GM18868 (cell line): ENCODE measurements at regions not wholly inside any gene's neighbourhood (a gene's known extent, or its start where the extent isn't known, plus 50 kb on each side); places are given as distances from the start of the nearest gene placed in this dataset.

Experiments used
- ATAC-seq: cut with Tn5 transposase; IDR thresholded peaks from one replicate; pipeline ENCODE4 v1.9.1; 2021; ENCODE audit warnings: mild to moderate bottlenecking, moderate library complexity; ENCODE audit not compliant: unreplicated experiment

DNA sequence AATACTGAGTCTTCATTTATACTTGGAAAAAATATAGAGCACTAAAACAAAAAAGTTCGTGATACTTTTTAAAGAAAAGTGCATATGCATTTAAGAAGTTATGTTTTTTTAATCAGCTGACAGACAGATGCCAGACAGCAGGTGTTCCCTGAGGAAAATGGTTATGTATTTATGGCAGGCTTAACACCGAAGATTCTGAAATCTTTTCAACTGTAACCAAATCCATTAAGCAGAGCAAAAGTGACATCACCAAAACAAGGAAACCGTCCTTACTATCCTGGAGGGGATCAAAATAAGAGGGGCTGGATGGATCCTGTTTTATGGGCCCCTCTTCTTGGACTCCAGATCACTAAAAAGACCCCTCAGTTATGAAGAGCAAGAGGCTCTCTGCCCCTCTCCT is 404.9 kb upstream of the ADAMTS16 start:
- ATAC-seq: no peak

DNA sequence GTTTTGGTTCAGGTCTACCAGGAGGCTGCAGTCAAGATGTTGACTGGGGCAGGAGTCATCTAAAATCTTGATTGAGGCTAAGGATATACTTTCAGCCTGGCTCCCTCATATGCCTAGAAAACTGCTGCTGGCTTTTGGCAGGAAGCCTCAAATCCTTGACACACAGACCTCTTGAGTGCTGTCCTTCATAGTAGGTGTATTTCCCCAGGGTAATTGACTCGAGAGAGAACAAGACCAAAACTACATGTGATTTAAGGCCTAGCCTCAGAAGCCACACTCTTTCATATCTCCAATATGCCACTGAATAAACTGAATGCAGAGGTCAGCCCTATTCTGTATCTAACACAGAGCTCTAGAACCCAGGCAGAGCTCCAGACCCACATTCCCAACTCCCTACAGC is 402.3 kb upstream of the ADAMTS16 start:
- ATAC-seq: no peak

DNA sequence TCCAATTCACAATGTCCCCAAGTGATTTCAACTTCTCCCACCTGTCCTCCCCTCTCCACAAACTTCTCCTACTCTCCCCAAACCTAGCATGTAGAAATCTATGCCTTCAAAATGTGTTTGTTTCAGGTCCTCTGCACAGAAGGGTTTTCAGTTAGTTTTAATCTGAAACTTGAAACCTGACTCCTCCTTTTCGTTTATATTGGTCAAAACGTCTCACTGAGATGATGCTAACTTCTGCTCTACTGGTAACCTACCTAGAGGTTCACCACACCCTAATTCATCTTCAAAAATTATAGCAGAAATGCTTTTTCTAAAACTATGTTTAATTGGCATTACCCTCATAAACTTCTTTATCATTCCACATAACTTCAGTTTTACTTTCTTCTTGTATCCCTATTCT is 401.8 kb upstream of the ADAMTS16 start:
- ATAC-seq: no peak

DNA sequence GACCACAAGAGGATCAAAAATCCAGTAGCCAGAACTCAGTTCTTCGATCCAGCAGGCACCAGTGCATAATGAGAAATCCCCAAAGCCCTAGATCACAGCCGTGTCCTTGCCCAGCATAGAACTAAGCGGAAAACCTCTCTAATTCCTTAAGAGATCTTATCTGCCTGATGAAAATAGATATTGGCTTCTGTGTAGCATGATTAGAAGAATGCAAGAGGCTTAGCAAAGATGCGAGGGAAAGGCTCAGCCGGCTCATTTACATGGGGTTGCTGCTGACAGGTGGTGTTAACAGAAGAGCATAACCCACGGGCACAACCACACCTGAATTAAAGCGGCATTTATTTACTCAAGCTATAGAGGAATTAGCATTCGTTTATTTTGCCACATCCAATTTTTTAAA is 400.0 kb upstream of the ADAMTS16 start:
- no peak for ATAC-seq

- no peak for ATAC-seq
Measured at GRCh38 chr5:4758550-4758949, 381.6 kb upstream of the ADAMTS16 start.

DNA sequence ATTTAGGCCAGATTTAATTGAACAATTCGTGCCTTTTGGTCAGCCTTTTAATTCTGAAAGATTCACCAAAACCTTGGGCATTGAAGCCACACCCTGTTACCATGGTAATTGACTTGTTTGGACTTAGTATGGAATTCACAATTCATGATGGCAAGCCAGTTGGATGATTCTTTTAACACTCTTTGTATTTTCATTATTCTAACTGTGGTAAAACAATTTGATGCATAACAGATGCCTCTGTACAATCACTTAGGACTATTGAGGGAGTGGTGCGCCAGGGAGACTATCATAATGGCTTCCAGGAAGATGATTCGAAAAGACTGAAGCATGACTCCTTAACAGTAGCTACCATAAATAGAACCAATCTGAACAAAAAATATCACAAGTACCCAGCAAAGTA is 381.1 kb upstream of the ADAMTS16 start:
- ATAC-seq: no peak

GRCh38 chr5:4762316-4762715 is 377.8 kb upstream of the ADAMTS16 start:
- no peak for ATAC-seq

DNA sequence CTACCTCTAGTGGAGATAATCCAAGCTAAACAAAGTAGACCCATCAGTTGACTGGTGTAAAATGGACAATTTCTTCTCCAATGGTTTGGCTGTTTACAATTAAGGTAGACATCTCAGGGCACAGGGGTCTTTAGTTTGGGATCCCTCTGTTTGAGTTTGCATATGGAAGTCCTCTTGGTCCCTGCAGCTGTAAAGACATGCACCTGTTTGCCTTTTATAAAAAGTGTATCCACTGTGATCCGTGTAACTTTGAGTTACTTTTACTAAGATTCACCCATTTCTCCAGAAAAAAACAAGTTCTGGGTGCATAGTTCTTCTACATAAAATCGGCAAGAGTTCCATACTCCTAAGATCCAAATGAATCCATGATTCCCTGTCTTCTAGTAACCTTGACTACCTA is 374.7 kb upstream of the ADAMTS16 start:
- ATAC-seq: no peak

DNA sequence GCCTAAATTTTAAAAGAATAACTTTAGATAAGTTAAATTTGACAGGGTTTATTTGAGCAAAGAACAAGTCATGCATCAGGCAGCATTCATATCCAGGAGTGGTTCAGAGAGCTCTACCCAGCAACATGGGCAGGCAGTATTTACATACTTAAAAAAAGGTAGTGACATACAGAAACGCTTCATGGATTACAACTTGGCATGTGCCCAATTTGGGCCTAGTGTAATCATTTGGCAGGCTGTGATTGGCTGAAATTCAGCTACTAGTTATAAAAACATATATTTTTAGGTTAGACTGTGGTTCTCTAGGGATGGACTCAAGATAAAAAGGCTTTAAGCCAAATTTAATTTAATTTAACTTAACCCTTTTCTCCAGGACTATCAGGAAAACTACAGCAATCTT is 374.0 kb upstream of the ADAMTS16 start:
- no peak for ATAC-seq

DNA sequence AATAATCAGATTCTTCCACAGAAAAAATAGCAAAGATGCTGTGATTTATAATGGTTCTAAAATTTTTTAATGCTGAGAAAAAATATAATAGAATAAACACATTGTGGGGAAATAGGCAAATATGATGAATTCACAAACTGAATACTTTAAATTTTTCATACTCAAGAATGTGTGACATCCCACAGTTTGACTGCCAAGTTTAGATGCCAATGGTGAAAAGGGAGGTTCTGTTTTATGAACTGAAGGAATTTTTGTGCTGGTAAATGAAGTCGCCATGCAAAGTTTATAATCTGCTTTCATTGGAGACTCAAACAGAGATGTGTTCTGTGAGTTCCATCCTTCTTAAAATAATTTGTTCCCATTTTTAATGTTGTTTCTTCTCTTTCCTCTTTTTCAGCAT is 367.5 kb upstream of the ADAMTS16 start:
- no peak for ATAC-seq

- no peak for ATAC-seq
Measured at GRCh38 chr5:4773827-4774317, 366.3 kb upstream of the ADAMTS16 start.

GRCh38 chr5:4777435-4777834 is 362.7 kb upstream of the ADAMTS16 start:
- ATAC-seq: no peak

DNA sequence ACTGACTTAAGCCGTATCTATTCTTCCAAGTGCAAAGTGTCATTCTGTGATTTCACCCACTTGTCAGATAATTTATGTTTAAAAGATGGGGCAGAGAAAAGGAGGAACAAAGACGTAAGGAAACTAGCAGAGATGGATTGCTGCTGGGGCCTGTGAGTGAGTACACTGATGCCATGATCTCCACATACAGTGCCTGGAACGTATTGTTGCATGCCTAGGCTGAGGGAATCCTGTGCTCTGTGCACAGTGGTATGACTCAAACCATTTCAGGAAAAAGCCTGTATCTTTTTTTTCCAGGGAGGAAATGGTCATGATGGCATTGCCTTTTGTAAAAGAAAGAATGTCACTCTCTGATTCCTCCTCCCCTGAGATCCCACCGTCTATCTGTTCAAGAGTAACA is 359.5 kb upstream of the ADAMTS16 start:
- ATAC-seq: no peak

DNA sequence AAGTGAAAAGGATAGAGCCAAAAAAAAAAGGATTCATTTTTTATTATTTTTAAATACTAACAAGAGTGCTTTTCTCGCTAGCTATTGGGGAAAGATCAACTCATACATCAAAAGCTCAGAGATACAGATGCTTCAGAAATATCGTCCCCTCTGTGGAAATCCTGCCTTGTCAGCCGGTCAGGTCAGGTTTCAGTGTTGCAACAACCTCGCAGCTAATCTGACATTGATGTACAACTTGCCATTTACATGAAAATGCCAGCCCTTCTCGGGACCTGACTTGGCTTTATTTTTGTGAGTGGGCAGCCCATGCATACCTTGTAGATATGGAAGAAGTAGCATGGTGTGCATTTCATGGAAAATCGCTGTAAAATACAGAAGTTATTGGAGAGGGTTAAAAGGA is 358.8 kb upstream of the ADAMTS16 start:
- no peak for ATAC-seq

- no peak for ATAC-seq
Measured at GRCh38 chr5:4785971-4786370, 354.2 kb upstream of the ADAMTS16 start.

- ATAC-seq: no peak
Measured at GRCh38 chr5:4797445-4797844, 342.7 kb upstream of the ADAMTS16 start.

GRCh38 chr5:4802044-4802443 is 338.1 kb upstream of the ADAMTS16 start:
- ATAC-seq: no peak

- no peak for ATAC-seq
Measured at GRCh38 chr5:4804691-4805360, 335.3 kb upstream of the ADAMTS16 start.

GRCh38 chr5:4815002-4815401 is 325.1 kb upstream of the ADAMTS16 start:
- no peak for ATAC-seq

GRCh38 chr5:4817767-4818166 is 322.4 kb upstream of the ADAMTS16 start:
- ATAC-seq: no peak

DNA sequence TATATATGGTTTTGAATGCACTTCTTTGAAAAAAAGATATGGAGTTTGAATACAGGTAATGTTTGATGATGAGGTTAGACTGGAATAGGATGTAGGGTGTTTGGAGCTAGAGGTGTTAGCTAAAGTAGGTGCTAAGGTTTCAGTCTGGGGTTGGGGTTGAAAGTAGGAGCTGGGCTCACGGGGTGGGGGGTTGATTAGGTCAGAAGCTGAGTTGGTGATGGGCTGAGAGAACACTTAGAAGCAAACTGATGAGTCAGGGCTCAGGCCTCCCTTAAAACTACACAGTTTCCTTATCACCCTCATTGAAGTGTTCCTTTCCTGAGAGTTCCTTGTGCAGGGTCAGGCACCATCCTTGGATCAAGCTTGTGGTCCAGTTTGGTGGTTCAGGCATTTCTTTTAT is 308.8 kb upstream of the ADAMTS16 start:
- ATAC-seq: no peak

GRCh38 chr5:4832471-4832870 is 307.7 kb upstream of the ADAMTS16 start:
- ATAC-seq: no peak

DNA sequence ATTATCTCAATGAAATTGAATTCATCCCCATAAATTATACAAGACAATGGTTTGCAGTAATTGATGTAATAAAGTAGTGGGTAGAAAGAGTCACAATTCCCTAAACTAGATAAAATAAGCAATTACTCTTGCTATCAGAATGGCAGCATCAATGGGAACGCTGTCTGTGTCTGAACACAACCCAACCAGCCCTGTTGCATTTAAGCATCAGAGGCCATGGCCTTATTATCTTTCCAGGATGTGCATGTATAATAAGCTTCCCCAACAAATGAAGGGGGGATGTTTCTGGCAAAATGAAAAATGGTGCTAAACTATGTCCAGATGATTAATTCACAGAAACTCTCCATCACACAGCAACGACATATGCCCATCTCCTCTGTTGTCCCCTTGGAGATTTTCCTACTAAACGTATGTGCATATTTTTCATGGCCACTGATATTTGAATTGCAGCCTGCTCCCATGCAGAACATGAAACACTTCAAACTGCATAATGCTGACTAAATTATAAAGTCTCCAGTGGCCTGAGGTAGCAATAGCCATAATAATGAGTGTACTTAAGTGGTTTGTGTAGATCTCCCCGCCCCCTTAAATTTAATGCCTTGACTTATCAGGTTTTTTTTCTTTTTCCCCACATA is 306.9 kb upstream of the ADAMTS16 start:
- ATAC-seq: no peak
